ENCODE measurements at regions not wholly inside any gene's neighbourhood (a gene's known extent, or its start where the extent isn't known, plus 50 kb on each side); places are given as distances from the start of the nearest gene placed in this dataset.

- CTCF ChIA-PET = no interaction called here
- Mint-ChIP-seq H3K27me3 (no peaks in the 10 kb centered on the region), H3K4me1 (no peaks in the 10 kb centered on the region), H3K9me3 (no peaks in the 10 kb centered on the region), H3K27ac (no peak overlapping the region), H3K36me3 (ENCODE audit: low read depth) (no peaks in the 10 kb centered on the region), H3K4me3 (no peak overlapping the region)
- no peak for DNase-seq
- POLR2A ChIA-PET = no interaction called here
These were observed 239.2 kb upstream of the HS6ST1 start for GRCh38 chr2:128557831-128558241.

GRCh38 chr2:128558441-128558840, 239.8 kb upstream of the HS6ST1 start:
- CTCF ChIA-PET = no interaction called here
- POLR2A ChIA-PET = no interaction called here
- H3K4me3 Mint-ChIP-seq = no peak overlapping the region
- H3K27me3 Mint-ChIP-seq = no peaks in the 10 kb centered on the region
- H3K4me1 Mint-ChIP-seq = no peaks in the 10 kb centered on the region
- H3K9me3 Mint-ChIP-seq = no peaks in the 10 kb centered on the region
- no peaks in the 10 kb centered on the region for H3K36me3 Mint-ChIP-seq (ENCODE audit: low read depth)
- DNase-seq = no peak
- no peak overlapping the region for H3K27ac Mint-ChIP-seq

- Mint-ChIP-seq H3K4me3 (no peak overlapping the region), H3K27ac (no peak overlapping the region), H3K9me3 (no peaks in the 10 kb centered on the region), H3K4me1 (no peaks in the 10 kb centered on the region), H3K36me3 (ENCODE audit: low read depth) (no peaks in the 10 kb centered on the region), H3K27me3 (no peaks in the 10 kb centered on the region)
- CTCF ChIA-PET = no interaction called here
- DNase-seq = no peak
- POLR2A ChIA-PET = no interaction called here
These were observed 240.3 kb upstream of the HS6ST1 start for GRCh38 chr2:128558895-128559532.

- Mint-ChIP-seq H3K27me3 (no peaks in the 10 kb centered on the region), H3K4me3 (no peak overlapping the region), H3K36me3 (ENCODE audit: low read depth) (no peaks in the 10 kb centered on the region), H3K4me1 (no peaks in the 10 kb centered on the region), H3K9me3 (no peaks in the 10 kb centered on the region), H3K27ac (no peak overlapping the region)
- ChIA-PET CTCF (no interaction called here), POLR2A (no interaction called here)
- no peak for DNase-seq
These were observed 241.2 kb upstream of the HS6ST1 start for GRCh38 chr2:128559533-128560515.

GRCh38 chr2:128560718-128561117, 242.1 kb upstream of the HS6ST1 start:
- ChIA-PET CTCF (no interaction called here), POLR2A (no interaction called here)
- no peak for DNase-seq
- Mint-ChIP-seq H3K27ac (no peak overlapping the region), H3K27me3 (no peaks in the 10 kb centered on the region), H3K4me3 (no peak overlapping the region), H3K36me3 (ENCODE audit: low read depth) (no peaks in the 10 kb centered on the region), H3K9me3 (no peaks in the 10 kb centered on the region), H3K4me1 (no peaks in the 10 kb centered on the region)

- POLR2A ChIA-PET = no interaction called here
- no peaks in the 10 kb centered on the region for H3K27me3 Mint-ChIP-seq
- DNase-seq = no peak
- H3K9me3 Mint-ChIP-seq = no peaks in the 10 kb centered on the region
- no peaks in the 10 kb centered on the region for H3K4me1 Mint-ChIP-seq
- H3K27ac Mint-ChIP-seq = no peak overlapping the region
- no peak overlapping the region for H3K4me3 Mint-ChIP-seq
- H3K36me3 Mint-ChIP-seq (ENCODE audit: low read depth) = no peaks in the 10 kb centered on the region
- CTCF ChIA-PET = interaction anchor here (1.4 kb wide), 1 partner anchor 14 kb away, joined by 3 read pairs; no protein-coding TSS in a partner anchor
These were observed 244.0 kb upstream of the HS6ST1 start for GRCh38 chr2:128562471-128563347.

GRCh38 chr2:128563348-128563687, 244.7 kb upstream of the HS6ST1 start:
- H3K27ac Mint-ChIP-seq = no peak overlapping the region
- CTCF ChIA-PET = no interaction called here
- DNase-seq = no peak
- POLR2A ChIA-PET = no interaction called here
- H3K4me1 Mint-ChIP-seq = no peaks in the 10 kb centered on the region
- no peak overlapping the region for H3K4me3 Mint-ChIP-seq
- H3K27me3 Mint-ChIP-seq = no peaks in the 10 kb centered on the region
- no peaks in the 10 kb centered on the region for H3K9me3 Mint-ChIP-seq
- no peaks in the 10 kb centered on the region for H3K36me3 Mint-ChIP-seq (ENCODE audit: low read depth)

GRCh38 chr2:128564131-128564530, 245.5 kb upstream of the HS6ST1 start:
- DNase-seq = no peak
- Mint-ChIP-seq H3K4me3 (no peak overlapping the region), H3K27ac (no peak overlapping the region), H3K9me3 (no peaks in the 10 kb centered on the region), H3K27me3 (no peaks in the 10 kb centered on the region), H3K36me3 (ENCODE audit: low read depth) (no peaks in the 10 kb centered on the region), H3K4me1 (no peaks in the 10 kb centered on the region)
- ChIA-PET POLR2A (no interaction called here), CTCF (no interaction called here)

DNA sequence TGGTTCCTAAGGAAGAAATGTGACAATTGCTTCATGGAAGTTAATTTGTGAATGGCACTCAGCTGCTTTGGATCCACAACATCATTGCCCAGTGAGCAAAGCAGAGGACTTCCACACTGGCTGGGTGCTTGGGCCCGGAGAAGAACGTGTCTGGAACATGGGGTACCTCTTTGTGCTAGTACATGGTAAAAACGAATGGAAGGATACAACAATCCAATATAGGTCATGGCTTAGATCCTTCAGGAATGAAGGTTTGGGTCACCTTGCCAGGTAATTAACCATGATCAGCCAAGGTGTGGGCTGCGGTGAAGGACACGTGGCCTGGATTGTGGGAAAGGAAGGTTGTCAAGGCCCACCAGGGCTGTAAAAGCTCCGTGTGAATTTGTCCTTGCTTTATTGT, 245.9 kb upstream of the HS6ST1 start:
- DNase-seq = no peak
- ChIA-PET POLR2A (no interaction called here), CTCF (no interaction called here)
- Mint-ChIP-seq H3K4me3 (no peak overlapping the region), H3K27me3 (no peaks in the 10 kb centered on the region), H3K27ac (no peak overlapping the region), H3K4me1 (no peaks in the 10 kb centered on the region), H3K36me3 (ENCODE audit: low read depth) (no peaks in the 10 kb centered on the region), H3K9me3 (no peaks in the 10 kb centered on the region)

DNA sequence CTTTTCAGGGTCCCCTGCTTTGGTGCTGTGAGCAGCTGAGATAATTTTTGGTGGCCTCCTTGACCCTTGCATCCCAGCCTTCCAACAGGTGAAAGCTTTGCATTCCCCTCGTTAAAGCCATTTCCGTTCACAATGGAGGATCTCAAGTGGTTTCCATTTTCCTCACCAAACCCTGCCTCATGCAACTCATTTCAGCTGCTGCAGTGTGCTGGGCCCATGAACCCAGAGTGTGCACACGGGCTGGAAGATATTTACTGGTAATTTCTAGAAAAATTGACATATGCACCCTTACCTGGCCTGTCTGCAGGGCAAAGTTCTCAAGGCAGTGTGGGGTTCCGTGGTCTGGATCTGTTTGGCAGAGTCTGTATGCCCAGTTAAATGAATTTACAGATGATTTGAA, 246.8 kb upstream of the HS6ST1 start:
- DNase-seq = no peak
- Mint-ChIP-seq H3K4me1 (no peaks in the 10 kb centered on the region), H3K27me3 (peaks cover 3% of the 10 kb centered on the region), H3K4me3 (no peak overlapping the region), H3K36me3 (ENCODE audit: low read depth) (no peaks in the 10 kb centered on the region), H3K9me3 (no peaks in the 10 kb centered on the region), H3K27ac (no peak overlapping the region)
- ChIA-PET POLR2A (no interaction called here), CTCF (no interaction called here)

DNA sequence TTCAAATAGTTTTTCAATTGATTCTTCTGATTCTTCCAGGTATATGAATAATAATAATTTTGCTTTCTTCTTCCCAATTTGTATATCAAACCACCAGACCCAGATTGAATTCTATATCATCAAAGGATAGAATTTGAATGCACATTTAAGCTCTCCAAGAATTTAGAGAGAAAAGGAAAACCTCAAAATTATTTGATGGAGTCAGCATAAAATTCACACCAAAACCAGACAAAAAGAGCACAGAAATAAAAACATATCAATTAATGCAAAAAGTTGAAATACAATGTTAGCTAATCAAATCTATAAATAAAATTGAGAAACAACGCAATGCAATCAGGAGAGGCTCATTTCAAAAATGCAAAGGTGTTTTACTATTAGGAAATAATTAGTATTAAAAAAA, 248.0 kb upstream of the HS6ST1 start:
- Mint-ChIP-seq H3K27me3 (peaks cover 8% of the 10 kb centered on the region), H3K36me3 (ENCODE audit: low read depth) (no peaks in the 10 kb centered on the region), H3K27ac (no peak overlapping the region), H3K9me3 (no peaks in the 10 kb centered on the region), H3K4me1 (no peaks in the 10 kb centered on the region), H3K4me3 (no peak overlapping the region)
- ChIA-PET CTCF (no interaction called here), POLR2A (no interaction called here)
- no peak for DNase-seq

DNA sequence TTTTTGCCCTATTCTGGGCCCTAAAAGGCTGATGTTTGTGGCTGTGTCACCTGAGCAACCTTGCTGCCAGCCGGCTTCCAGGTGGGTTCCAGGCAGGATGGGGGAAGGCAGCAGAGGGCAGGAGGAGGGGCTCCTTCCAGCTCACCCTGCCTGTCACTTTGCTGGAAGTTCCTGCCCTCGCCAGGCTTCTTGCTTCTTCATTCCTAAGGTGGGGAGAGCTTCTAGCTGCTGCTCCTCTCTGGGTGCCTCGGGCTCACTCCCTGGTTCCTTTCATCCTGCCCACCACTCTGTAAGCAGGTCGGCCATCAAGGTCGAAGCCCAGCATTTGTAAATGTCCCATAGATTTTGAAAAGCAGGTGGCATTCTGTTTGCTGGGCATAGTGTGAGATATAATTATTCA, 249.4 kb upstream of the HS6ST1 start:
- no peak overlapping the region for H3K4me3 Mint-ChIP-seq
- no peaks in the 10 kb centered on the region for H3K4me1 Mint-ChIP-seq
- DNase-seq = no peak
- ChIA-PET POLR2A (no interaction called here), CTCF (no interaction called here)
- H3K27me3 Mint-ChIP-seq = peaks cover 13% of the 10 kb centered on the region
- no peak overlapping the region for H3K27ac Mint-ChIP-seq
- no peaks in the 10 kb centered on the region for H3K9me3 Mint-ChIP-seq
- no peaks in the 10 kb centered on the region for H3K36me3 Mint-ChIP-seq (ENCODE audit: low read depth)

DNA sequence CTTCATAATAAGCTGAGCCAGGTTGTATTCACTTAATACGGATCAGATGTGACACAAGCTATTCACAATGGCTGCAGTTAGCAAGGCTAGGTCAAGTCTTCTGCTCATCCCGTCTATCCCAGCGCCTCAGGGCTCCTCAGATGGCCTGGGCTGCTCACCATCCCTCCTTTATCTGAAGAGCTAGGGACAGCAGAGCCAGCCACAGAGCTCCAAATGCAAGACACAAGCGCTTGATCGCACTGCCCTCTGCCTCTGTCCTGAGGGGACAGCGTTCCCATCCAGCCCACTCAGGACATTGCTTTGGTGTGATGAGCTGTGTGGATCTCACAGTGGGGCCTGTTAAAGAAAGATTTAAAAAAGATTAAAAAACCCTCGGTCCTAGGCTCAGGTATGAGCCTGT, 254.4 kb upstream of the HS6ST1 start:
- Mint-ChIP-seq H3K9me3 (no peaks in the 10 kb centered on the region), H3K4me3 (no peak overlapping the region), H3K27ac (no peak overlapping the region), H3K27me3 (peaks cover 15% of the 10 kb centered on the region), H3K36me3 (ENCODE audit: low read depth) (no peaks in the 10 kb centered on the region), H3K4me1 (no peaks in the 10 kb centered on the region)
- DNase-seq = no peak
- ChIA-PET CTCF (interaction anchor here (0.6 kb wide), 1 partner anchor 257 kb away, joined by 3 read pairs; no protein-coding TSS in a partner anchor), POLR2A (no interaction called here)
